PC-3 (cell line): ENCODE measurements at regions not wholly inside any gene's neighbourhood (a gene's known extent, or its start where the extent isn't known, plus 50 kb on each side); places are given as distances from the start of the nearest gene placed in this dataset.

Experiments used
- ATAC-seq: fragments of 200-7000 bp; cut with Tn5 transposase; 2 replicates; pipeline ENCODE4 v1.9.1; 2020; ENCODE audit warnings: mild to moderate bottlenecking, moderate library complexity
- BruUV-seq: library from RNA; stranded (reverse); fragments of 400-500 nt; replicated peaks from 2 replicates; lab custom pipeline; 2021; lab: Mats Ljungman, UMichigan
- CTCF ChIA-PET: fragments of 300-600 bp; sonication (Branson Sonifier 250); formaldehyde crosslinking; loops from one replicate; lab custom pipeline; 2022; ENCODE audit warnings: antibody characterized with exemption; lab: Charles Lee
- POLR2A ChIA-PET: fragments of 300-600 bp; sonication (Branson Sonifier 250); formaldehyde crosslinking; loops from one replicate; lab custom pipeline; 2022; ENCODE audit warnings: antibody characterized with exemption; ENCODE audit not compliant: unreplicated experiment; lab: Charles Lee
- DNase-seq: peaks from one replicate; pipeline ENCODE4 v3.0.0-alpha.2; 2015
- H2AFZ ChIP-seq: fragments of 300-600 bp; sonication (generic); 2 replicates; pipeline ENCODE4 v1.6.0; 2016; ENCODE audit warnings: antibody characterized with exemption, low read length
- H3F3A ChIP-seq: fragments of 300-600 bp; sonication (generic); one replicate; pipeline ENCODE4 v1.6.0; 2017; ENCODE audit warnings: antibody characterized with exemption, low read length, control low read depth, mild to moderate bottlenecking; ENCODE audit not compliant: unreplicated experiment
- H3K27ac ChIP-seq: fragments of 300-600 bp; sonication (generic); 2 replicates; pipeline ENCODE4 v1.5.1; 2016; ENCODE audit warnings: mild to moderate bottlenecking, low read length
- H3K27me3 ChIP-seq: fragments of 300-600 bp; sonication (generic); 2 replicates; pipeline ENCODE4 v1.6.1; 2016; ENCODE audit warnings: low read length, mixed read lengths
- H3K36me3 ChIP-seq: fragments of 300-600 bp; sonication (generic); 2 replicates; pipeline ENCODE4 v1.6.1; 2016; ENCODE audit warnings: low read depth, mixed run types, low read length, mixed read lengths
- H3K4me1 ChIP-seq: fragments of 300-600 bp; sonication (generic); 2 replicates; pipeline ENCODE4 v1.5.1; 2016; ENCODE audit warnings: low read length; ENCODE audit not compliant: insufficient read depth
- H3K4me2 ChIP-seq: fragments of 300-600 bp; sonication (generic); 2 replicates; pipeline ENCODE4 v1.6.0; 2016; ENCODE audit warnings: low read length
- H3K4me3 ChIP-seq: fragments of 300-600 bp; sonication (generic); 2 replicates; pipeline ENCODE4 v1.5.1; 2016; ENCODE audit warnings: mild to moderate bottlenecking, low read length, mixed read lengths
- H3K79me2 ChIP-seq: fragments of 300-600 bp; sonication (generic); 2 replicates; pipeline ENCODE4 v1.6.1; 2017; ENCODE audit warnings: low read length, mixed read lengths
- H3K9ac ChIP-seq: fragments of 300-600 bp; sonication (generic); 2 replicates; pipeline ENCODE4 v1.6.0; 2016; ENCODE audit warnings: mild to moderate bottlenecking, low read length
- H3K9me2 ChIP-seq: fragments of 300-600 bp; sonication (generic); replicated peaks from 2 replicates; pipeline ENCODE4 v1.6.1; 2016; ENCODE audit warnings: mixed run types, low read length, mixed read lengths
- H3K9me3 ChIP-seq: fragments of 300-600 bp; sonication (generic); 2 replicates; pipeline ENCODE4 v1.6.1; 2016; ENCODE audit warnings: low read length, mixed read lengths
- H4K20me1 ChIP-seq: fragments of 300-600 bp; sonication (generic); 2 replicates; pipeline ENCODE4 v1.6.1; 2016; ENCODE audit warnings: low read length, mixed read lengths
- EZH2 ChIP-seq: fragments of 300-600 bp; sonication (generic); IDR thresholded peaks from one replicate; pipeline ENCODE4 v1.6.1; 2017; ENCODE audit warnings: antibody characterized with exemption, mild to moderate bottlenecking, low read length; ENCODE audit not compliant: unreplicated experiment
- EZH2phosphoT487 ChIP-seq: fragments of 300-600 bp; sonication (generic); IDR thresholded peaks from 2 replicates; pipeline ENCODE4 v1.6.1; 2018; ENCODE audit warnings: mild to moderate bottlenecking, antibody characterized with exemption, low read length, borderline replicate concordance
- intact Hi-C: fragments of 100-400 bp; cut with micrococcal nuclease; formaldehyde crosslinking; loops from 2 replicates; pipeline ENCODE4 v1.9.0; 2023
- TF ChIP-seq, protein P1 (sequence below): fragments of 300-600 bp; sonication (generic); conservative IDR thresholded peaks from 2 replicates; pipeline ENCODE4 v1.5.1; 2017; ENCODE audit warnings: antibody characterized with exemption, low read depth, mild to moderate bottlenecking, low read length

- H3K27me3 ChIP-seq = peaks cover 34% of the 10 kb centered on the region
- H3K4me3 ChIP-seq = no peak overlapping the region
- H3K79me2 ChIP-seq = no peaks in the 10 kb centered on the region
- H3K36me3 ChIP-seq = no peaks in the 10 kb centered on the region
- no TSS peak for BruUV-seq
- TF ChIP-seq, protein P1, sequence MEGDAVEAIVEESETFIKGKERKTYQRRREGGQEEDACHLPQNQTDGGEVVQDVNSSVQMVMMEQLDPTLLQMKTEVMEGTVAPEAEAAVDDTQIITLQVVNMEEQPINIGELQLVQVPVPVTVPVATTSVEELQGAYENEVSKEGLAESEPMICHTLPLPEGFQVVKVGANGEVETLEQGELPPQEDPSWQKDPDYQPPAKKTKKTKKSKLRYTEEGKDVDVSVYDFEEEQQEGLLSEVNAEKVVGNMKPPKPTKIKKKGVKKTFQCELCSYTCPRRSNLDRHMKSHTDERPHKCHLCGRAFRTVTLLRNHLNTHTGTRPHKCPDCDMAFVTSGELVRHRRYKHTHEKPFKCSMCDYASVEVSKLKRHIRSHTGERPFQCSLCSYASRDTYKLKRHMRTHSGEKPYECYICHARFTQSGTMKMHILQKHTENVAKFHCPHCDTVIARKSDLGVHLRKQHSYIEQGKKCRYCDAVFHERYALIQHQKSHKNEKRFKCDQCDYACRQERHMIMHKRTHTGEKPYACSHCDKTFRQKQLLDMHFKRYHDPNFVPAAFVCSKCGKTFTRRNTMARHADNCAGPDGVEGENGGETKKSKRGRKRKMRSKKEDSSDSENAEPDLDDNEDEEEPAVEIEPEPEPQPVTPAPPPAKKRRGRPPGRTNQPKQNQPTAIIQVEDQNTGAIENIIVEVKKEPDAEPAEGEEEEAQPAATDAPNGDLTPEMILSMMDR = no peak
- TF ChIP-seq EZH2 (no peak), EZH2phosphoT487 (no peak)
- H3K9me2 ChIP-seq = no peaks in the 10 kb centered on the region
- no peak overlapping the region for H3K4me2 ChIP-seq
- H3K9me3 ChIP-seq = no peaks in the 10 kb centered on the region
- H4K20me1 ChIP-seq = no peaks in the 10 kb centered on the region
- DNase-seq = no peak
- no peaks in the 10 kb centered on the region for H3K4me1 ChIP-seq
- ATAC-seq = no peak
- no peak overlapping the region for H3K27ac ChIP-seq
- H3F3A ChIP-seq = no peaks in the 10 kb centered on the region
- no peak overlapping the region for H3K9ac ChIP-seq
- no peak overlapping the region for H2AFZ ChIP-seq
- intact Hi-C loops = no loop called here
- POLR2A ChIA-PET = no interaction called here
- CTCF ChIA-PET = no interaction called here
These were observed 87.0 kb upstream of the ATG10 start for GRCh38 chr5:81884871-81885270.

GRCh38 chr5:81883371-81883770 is 88.5 kb upstream of the ATG10 start:
- no peaks in the 10 kb centered on the region for H3K4me1 ChIP-seq
- H3F3A ChIP-seq = no peaks in the 10 kb centered on the region
- no peak overlapping the region for H3K27ac ChIP-seq
- ChIA-PET POLR2A (no interaction called here), CTCF (no interaction called here)
- DNase-seq (no peak), ATAC-seq (no peak)
- H3K79me2 ChIP-seq = no peaks in the 10 kb centered on the region
- BruUV-seq = no TSS peak
- no peaks in the 10 kb centered on the region for H3K9me2 ChIP-seq
- TF ChIP-seq, protein P1 = no peak
- no peak for TF ChIP-seq EZH2
- TF ChIP-seq EZH2phosphoT487 = no peak
- no peak overlapping the region for H2AFZ ChIP-seq
- intact Hi-C loops = no loop called here
- H3K36me3 ChIP-seq = no peaks in the 10 kb centered on the region
- no peak overlapping the region for H3K4me2 ChIP-seq
- no peaks in the 10 kb centered on the region for H3K9me3 ChIP-seq
- H4K20me1 ChIP-seq = no peaks in the 10 kb centered on the region
- no peak overlapping the region for H3K9ac ChIP-seq
- H3K27me3 ChIP-seq = peaks cover 45% of the 10 kb centered on the region
- no peak overlapping the region for H3K4me3 ChIP-seq

GRCh38 chr5:81881595-81881994 is 90.2 kb upstream of the ATG10 start:
- CTCF ChIA-PET = no interaction called here
- no peak for ATAC-seq
- H3K36me3 ChIP-seq = no peaks in the 10 kb centered on the region
- no peaks in the 10 kb centered on the region for H4K20me1 ChIP-seq
- DNase-seq = no peak
- TF ChIP-seq EZH2 (no peak), EZH2phosphoT487 (no peak)
- TF ChIP-seq, protein P1 = no peak
- H3K27ac ChIP-seq = no peak overlapping the region
- H3K27me3 ChIP-seq = peaks cover 45% of the 10 kb centered on the region
- H3K4me1 ChIP-seq = no peaks in the 10 kb centered on the region
- no peak overlapping the region for H3K9ac ChIP-seq
- POLR2A ChIA-PET = no interaction called here
- no peaks in the 10 kb centered on the region for H3K9me3 ChIP-seq
- H2AFZ ChIP-seq = no peak overlapping the region
- H3K4me2 ChIP-seq = no peak overlapping the region
- no peak overlapping the region for H3K4me3 ChIP-seq
- no peaks in the 10 kb centered on the region for H3K79me2 ChIP-seq
- no peaks in the 10 kb centered on the region for H3F3A ChIP-seq
- intact Hi-C loops = no loop called here
- no TSS peak for BruUV-seq
- H3K9me2 ChIP-seq = no peaks in the 10 kb centered on the region
